Sigmoid colon (tissue), 4 donors: ENCODE measurements at regions not wholly inside any gene's neighbourhood (a gene's known extent, or its start where the extent isn't known, plus 50 kb on each side); places are given as distances from the start of the nearest gene placed in this dataset.
"Not testable (repeated sequence)": the region's sequence is repeated elsewhere in the genome, so short reads cannot be mapped to it uniquely, and the experiment has no call there.

Source experiments
- POLR2A ChIP-seq, 2 donors: fragments of 450-650 bp; IDR thresholded peaks; one replicate each; pipeline ENCODE4 v1.6.1; 2016; ENCODE audit warnings: antibody characterized with exemption in 2 of 2, mild to moderate bottlenecking in 2 of 2, moderate library complexity in 2 of 2
- POLR2AphosphoS5 ChIP-seq, 4 donors: sonication (generic); formaldehyde crosslinking; IDR thresholded peaks; one replicate each; pipeline ENCODE4 v1.6.1; 2017; ENCODE audit warnings: antibody characterized with exemption in 4 of 4
- TF ChIP-seq, protein P1 (sequence below), 4 experiments: fragments of 450-650 bp in 3 of 4; fragments of 200-600 bp in 1 of 4; IDR thresholded peaks; one replicate each; pipeline ENCODE4 v1.5.1; 2016 to 2019; ENCODE audit warnings: antibody characterized with exemption in 4 of 4, mild to moderate bottlenecking in 3 of 4, moderate library complexity in 2 of 4

- not testable (repeated sequence) for TF ChIP-seq POLR2AphosphoS5, POLR2A (IDR thresholded peaks at IDR 0.05)
- TF ChIP-seq, protein P1, sequence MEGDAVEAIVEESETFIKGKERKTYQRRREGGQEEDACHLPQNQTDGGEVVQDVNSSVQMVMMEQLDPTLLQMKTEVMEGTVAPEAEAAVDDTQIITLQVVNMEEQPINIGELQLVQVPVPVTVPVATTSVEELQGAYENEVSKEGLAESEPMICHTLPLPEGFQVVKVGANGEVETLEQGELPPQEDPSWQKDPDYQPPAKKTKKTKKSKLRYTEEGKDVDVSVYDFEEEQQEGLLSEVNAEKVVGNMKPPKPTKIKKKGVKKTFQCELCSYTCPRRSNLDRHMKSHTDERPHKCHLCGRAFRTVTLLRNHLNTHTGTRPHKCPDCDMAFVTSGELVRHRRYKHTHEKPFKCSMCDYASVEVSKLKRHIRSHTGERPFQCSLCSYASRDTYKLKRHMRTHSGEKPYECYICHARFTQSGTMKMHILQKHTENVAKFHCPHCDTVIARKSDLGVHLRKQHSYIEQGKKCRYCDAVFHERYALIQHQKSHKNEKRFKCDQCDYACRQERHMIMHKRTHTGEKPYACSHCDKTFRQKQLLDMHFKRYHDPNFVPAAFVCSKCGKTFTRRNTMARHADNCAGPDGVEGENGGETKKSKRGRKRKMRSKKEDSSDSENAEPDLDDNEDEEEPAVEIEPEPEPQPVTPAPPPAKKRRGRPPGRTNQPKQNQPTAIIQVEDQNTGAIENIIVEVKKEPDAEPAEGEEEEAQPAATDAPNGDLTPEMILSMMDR (IDR thresholded peaks at IDR 0.05), result not testable (repeated sequence)
These were observed 51.7 kb upstream of the PAXBP1 start for GRCh38 chr21:32823296-32823695.
